ENCODE measurements at regions not wholly inside any gene's neighbourhood (a gene's known extent, or its start where the extent isn't known, plus 50 kb on each side); places are given as distances from the start of the nearest gene placed in this dataset.

DNA sequence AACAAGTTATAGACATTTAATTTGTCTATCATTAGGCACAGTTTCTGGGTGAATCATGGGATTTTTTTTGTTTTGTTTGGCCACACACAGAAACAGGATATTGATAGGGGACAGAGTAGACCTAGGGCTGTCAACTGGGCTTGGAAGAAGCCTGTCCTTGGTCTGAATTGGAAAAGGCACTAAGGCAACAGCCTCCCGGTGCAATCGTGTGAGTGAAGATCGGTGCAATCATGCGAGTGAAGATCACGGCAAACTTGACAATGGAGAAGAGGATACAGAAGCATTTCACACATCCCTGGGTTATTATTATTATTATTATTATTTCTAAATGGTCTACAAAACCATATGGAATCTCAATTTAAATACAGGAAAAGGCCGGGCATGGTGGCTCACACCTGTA, 94.5 kb downstream of the ACKR3 start:
- CTCF ChIA-PET (ENCODE audit: low intra/inter-chr PET ratio), result no interaction called here
- H4K20me1 ChIP-seq (replicated peaks; ENCODE audit: control insufficient read depth, insufficient read depth, low read length), result no peaks in the 10 kb centered on the region
- H3K4me2 ChIP-seq (ENCODE audit: insufficient read depth, low read length), result no peak overlapping the region
- H3K36me3 ChIP-seq (ENCODE audit: control insufficient read depth, insufficient read depth, low read length), result no peaks in the 10 kb centered on the region
- no peak for ATAC-seq
- FAIRE-seq, result no peak
- H3K27me3 ChIP-seq (ENCODE audit: control insufficient read depth in 2 of 2, insufficient read depth in 2 of 2, low read length in 2 of 2), result no peaks in the 10 kb centered on the region; a peak in 1 of 5 replicates
- no peak for TF ChIP-seq JUN (IDR thresholded peaks at IDR 0.05; ENCODE audit: borderline replicate concordance, low read depth, low read length)
- TF ChIP-seq JUN (CRISPR knock-in tag; IDR thresholded peaks at IDR 0.05; ENCODE audit: borderline replicate concordance), result no peak
- TF ChIP-seq TAL1 (IDR thresholded peaks at IDR 0.05), result no peak
- TF ChIP-seq, protein P1, sequence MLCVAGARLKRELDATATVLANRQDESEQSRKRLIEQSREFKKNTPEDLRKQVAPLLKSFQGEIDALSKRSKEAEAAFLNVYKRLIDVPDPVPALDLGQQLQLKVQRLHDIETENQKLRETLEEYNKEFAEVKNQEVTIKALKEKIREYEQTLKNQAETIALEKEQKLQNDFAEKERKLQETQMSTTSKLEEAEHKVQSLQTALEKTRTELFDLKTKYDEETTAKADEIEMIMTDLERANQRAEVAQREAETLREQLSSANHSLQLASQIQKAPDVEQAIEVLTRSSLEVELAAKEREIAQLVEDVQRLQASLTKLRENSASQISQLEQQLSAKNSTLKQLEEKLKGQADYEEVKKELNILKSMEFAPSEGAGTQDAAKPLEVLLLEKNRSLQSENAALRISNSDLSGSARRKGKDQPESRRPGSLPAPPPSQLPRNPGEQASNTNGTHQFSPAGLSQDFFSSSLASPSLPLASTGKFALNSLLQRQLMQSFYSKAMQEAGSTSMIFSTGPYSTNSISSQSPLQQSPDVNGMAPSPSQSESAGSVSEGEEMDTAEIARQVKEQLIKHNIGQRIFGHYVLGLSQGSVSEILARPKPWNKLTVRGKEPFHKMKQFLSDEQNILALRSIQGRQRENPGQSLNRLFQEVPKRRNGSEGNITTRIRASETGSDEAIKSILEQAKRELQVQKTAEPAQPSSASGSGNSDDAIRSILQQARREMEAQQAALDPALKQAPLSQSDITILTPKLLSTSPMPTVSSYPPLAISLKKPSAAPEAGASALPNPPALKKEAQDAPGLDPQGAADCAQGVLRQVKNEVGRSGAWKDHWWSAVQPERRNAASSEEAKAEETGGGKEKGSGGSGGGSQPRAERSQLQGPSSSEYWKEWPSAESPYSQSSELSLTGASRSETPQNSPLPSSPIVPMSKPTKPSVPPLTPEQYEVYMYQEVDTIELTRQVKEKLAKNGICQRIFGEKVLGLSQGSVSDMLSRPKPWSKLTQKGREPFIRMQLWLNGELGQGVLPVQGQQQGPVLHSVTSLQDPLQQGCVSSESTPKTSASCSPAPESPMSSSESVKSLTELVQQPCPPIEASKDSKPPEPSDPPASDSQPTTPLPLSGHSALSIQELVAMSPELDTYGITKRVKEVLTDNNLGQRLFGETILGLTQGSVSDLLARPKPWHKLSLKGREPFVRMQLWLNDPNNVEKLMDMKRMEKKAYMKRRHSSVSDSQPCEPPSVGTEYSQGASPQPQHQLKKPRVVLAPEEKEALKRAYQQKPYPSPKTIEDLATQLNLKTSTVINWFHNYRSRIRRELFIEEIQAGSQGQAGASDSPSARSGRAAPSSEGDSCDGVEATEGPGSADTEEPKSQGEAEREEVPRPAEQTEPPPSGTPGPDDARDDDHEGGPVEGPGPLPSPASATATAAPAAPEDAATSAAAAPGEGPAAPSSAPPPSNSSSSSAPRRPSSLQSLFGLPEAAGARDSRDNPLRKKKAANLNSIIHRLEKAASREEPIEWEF (CRISPR knock-in tag; IDR thresholded peaks at IDR 0.05), result no peak
- TF ChIP-seq FOXJ3 (CRISPR knock-in tag; IDR thresholded peaks at IDR 0.05), result no peak
- no peak for TF ChIP-seq ID3 (CRISPR knock-in tag; IDR thresholded peaks at IDR 0.05)
- no peak for TF ChIP-seq ID3 (tag; IDR thresholded peaks at IDR 0.05)
- no peak for TF ChIP-seq NFYB (IDR thresholded peaks at IDR 0.05; ENCODE audit: extremely low read depth, insufficient read length)
- POLR2A ChIA-PET, result no interaction called here
- no peaks in the 10 kb centered on the region for H3K4me1 ChIP-seq (replicated peaks in 1 of 2; ENCODE audit: control insufficient read depth in 2 of 2, insufficient read depth in 2 of 2, low read length in 2 of 2)
- BruUV-seq (replicated peaks), result no TSS peak
- no peak overlapping the region for H2AFZ ChIP-seq (ENCODE audit: low read depth, low read length)
- in situ Hi-C loops (cut with MboI), result no loop called here
- DNase-seq (ENCODE audit: extremely low read depth in 1 of 4, low spot score in 3 of 4), result no peak
- no peaks in the 10 kb centered on the region for H3K79me2 ChIP-seq (ENCODE audit: control insufficient read depth, insufficient read depth, low read length)
- H3K9me3 ChIP-seq (replicated peaks; ENCODE audit: control insufficient read depth, insufficient read depth, low read depth, low read length), result no peaks in the 10 kb centered on the region
- WGBS (ENCODE audit: insufficient coverage, low coverage, missing lambda C conversion rate), result 0% methylated on average over 1 of the region's 6 CpGs
- no peak overlapping the region for H3K9ac ChIP-seq (ENCODE audit: insufficient read depth in 1 of 2, low read depth in 2 of 2, low read length in 2 of 2)
- no peak overlapping the region for H3K4me3 ChIP-seq
- no peak overlapping the region for H3K27ac ChIP-seq (ENCODE audit: extremely low read depth, low read depth, low read length)
- H3K9me1 ChIP-seq (ENCODE audit: control insufficient read depth, insufficient read depth, low read length), result no peaks in the 10 kb centered on the region
- intact Hi-C loops (cut with micrococcal nuclease), result no loop called here

Measured in K562 (cell line).